ENCODE measurements at regions not wholly inside any gene's neighbourhood (a gene's known extent, or its start where the extent isn't known, plus 50 kb on each side); places are given as distances from the start of the nearest gene placed in this dataset.

DNA sequence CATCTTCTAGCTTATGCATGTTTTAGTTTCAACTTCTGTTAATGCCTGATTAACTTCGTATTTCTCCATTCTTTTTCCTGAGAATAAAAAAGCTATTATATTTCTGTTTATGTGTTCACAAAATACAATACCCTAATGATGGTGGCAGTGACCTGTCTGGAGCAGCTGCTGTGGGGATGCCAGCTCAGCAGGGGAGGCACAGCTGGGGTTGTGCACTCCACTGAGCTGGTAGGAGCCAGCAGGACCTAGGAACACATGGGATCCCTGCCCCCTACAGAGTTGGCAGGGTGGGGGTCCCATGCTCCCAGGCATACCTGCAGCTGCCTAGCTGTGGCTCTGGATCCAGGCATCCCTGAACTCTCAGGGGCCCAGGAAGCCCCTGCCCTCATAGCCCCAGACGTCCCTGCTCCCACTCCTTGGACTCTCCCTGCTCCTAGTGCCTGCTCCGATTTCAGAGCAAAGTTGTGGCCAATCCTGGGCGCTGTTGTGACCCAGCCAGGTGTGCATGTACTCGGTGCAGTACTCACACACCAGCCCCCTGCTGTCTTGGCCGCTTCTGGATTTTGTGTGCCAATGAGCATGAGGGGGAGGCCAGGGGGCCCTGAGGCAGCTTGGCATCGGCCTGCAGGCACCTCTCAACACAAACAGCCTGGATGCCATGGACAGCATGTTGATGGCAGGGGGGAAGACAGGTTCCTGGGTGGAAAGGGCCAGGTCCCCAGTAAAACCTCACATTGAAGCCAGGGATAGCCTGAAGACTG, 546.0 kb downstream of the ZNF804A start:
- TF ChIP-seq CTCF (conservative IDR thresholded peaks at IDR 0.05; ENCODE audit: low read depth, low read length), result no peak
- TF ChIP-seq RAD21 (IDR thresholded peaks at IDR 0.05; ENCODE audit: low read length), result no peak
- no peak for TF ChIP-seq MAFK (IDR thresholded peaks at IDR 0.05; ENCODE audit: low read depth, low read length)
- no peak for TF ChIP-seq RFX5 (IDR thresholded peaks at IDR 0.05; ENCODE audit: low read depth, low read length)
- no peak for TF ChIP-seq CEBPB (IDR thresholded peaks at IDR 0.05; ENCODE audit: low read depth, low read length)
- no peak for TF ChIP-seq ELK1 (IDR thresholded peaks at IDR 0.05; ENCODE audit: borderline replicate concordance, low read depth, low read length)
- TF ChIP-seq MXI1 (IDR thresholded peaks at IDR 0.05; ENCODE audit: borderline replicate concordance, low read depth, low read length), result no peak
- TF ChIP-seq USF2 (IDR thresholded peaks at IDR 0.05; ENCODE audit: low read depth, low read length), result no peak
- TF ChIP-seq BHLHE40 (IDR thresholded peaks at IDR 0.05; ENCODE audit: low read depth, low read length), result no peak
- no peak for TF ChIP-seq POLR2A (IDR thresholded peaks at IDR 0.05; ENCODE audit: low read depth, low read length)
- no peak for TF ChIP-seq MAZ (IDR thresholded peaks at IDR 0.05; ENCODE audit: borderline replicate concordance, low read depth, low read length)
- no peak for TF ChIP-seq RCOR1 (IDR thresholded peaks at IDR 0.05; ENCODE audit: insufficient replicate concordance, low read length)
- no peak for TF ChIP-seq NFE2L2 (IDR thresholded peaks at IDR 0.05; ENCODE audit: low read depth, low read length)
- no peak for TF ChIP-seq CHD1 (IDR thresholded peaks at IDR 0.05; ENCODE audit: low read depth, low read length)

All from IMR-90 (cell line).